KBM-7 (cell line): ENCODE measurements at regions not wholly inside any gene's neighbourhood (a gene's known extent, or its start where the extent isn't known, plus 50 kb on each side); places are given as distances from the start of the nearest gene placed in this dataset.

Experiments
- DNase-seq: peaks from one replicate; pipeline ENCODE4 v3.0.0-alpha.2; 2015
- in situ Hi-C: fragments of 300-500 bp; cut with MboI; formaldehyde crosslinking; loops from 2 replicates; pipeline ENCODE4 v1.14.3; 2020; ENCODE audit warnings: low sequenced_read_pairs, low pct_unique_long_range_greater_than_20kb, mixed read lengths

- in situ Hi-C loops, result no loop called here
- DNase-seq, result no peak
Measured at GRCh38 chr5:73395256-73395655, 53.3 kb downstream of the FOXD1 start.

GRCh38 chr5:73394610-73395009, 54.0 kb downstream of the FOXD1 start:
- in situ Hi-C loops, result no loop called here
- no peak for DNase-seq

GRCh38 chr5:73393611-73394489, 54.7 kb downstream of the FOXD1 start:
- in situ Hi-C loops, result no loop called here
- DNase-seq, result no peak

GRCh38 chr5:73392775-73393174, 55.8 kb downstream of the FOXD1 start:
- in situ Hi-C loops, result no loop called here

GRCh38 chr5:73391441-73391881, 57.1 kb downstream of the FOXD1 start:
- in situ Hi-C loops, result no loop called here
- no peak for DNase-seq

More at GRCh38 chr5:73392775-73393174, 55.8 kb downstream of the FOXD1 start:
- DNase-seq, result no peak

- DNase-seq, result no peak
- in situ Hi-C loops, result no loop called here
Measured at GRCh38 chr5:73390972-73391371, 57.6 kb downstream of the FOXD1 start.

- in situ Hi-C loops, result no loop called here
- DNase-seq, result no peak
Measured at GRCh38 chr5:73388740-73389139, 59.8 kb downstream of the FOXD1 start.

GRCh38 chr5:73388306-73388684, 60.3 kb downstream of the FOXD1 start:
- in situ Hi-C loops, result no loop called here
- DNase-seq, result no peak

GRCh38 chr5:73387601-73388305, 60.8 kb downstream of the FOXD1 start:
- DNase-seq, result peak; percentile 15
- in situ Hi-C loops, result no loop called here

- in situ Hi-C loops, result no loop called here
- no peak for DNase-seq
Measured at GRCh38 chr5:73387149-73387591, 61.4 kb downstream of the FOXD1 start.

- no peak for DNase-seq
- in situ Hi-C loops, result no loop called here
Measured at GRCh38 chr5:73384861-73385260, 63.7 kb downstream of the FOXD1 start.

- in situ Hi-C loops, result no loop called here
- no peak for DNase-seq
Measured at GRCh38 chr5:73382401-73382740, 66.2 kb downstream of the FOXD1 start.

GRCh38 chr5:73381590-73382400, 66.8 kb downstream of the FOXD1 start:
- no peak for DNase-seq
- in situ Hi-C loops, result no loop called here

GRCh38 chr5:73380710-73381589, 67.6 kb downstream of the FOXD1 start:
- in situ Hi-C loops, result no loop called here
- DNase-seq, result no peak

GRCh38 chr5:73380041-73380440, 68.5 kb downstream of the FOXD1 start:
- in situ Hi-C loops, result no loop called here
- DNase-seq, result no peak

- in situ Hi-C loops, result no loop called here
- no peak for DNase-seq
Measured at GRCh38 chr5:73379435-73379834, 69.1 kb downstream of the FOXD1 start.

GRCh38 chr5:73378765-73379164, 69.8 kb downstream of the FOXD1 start:
- DNase-seq, result no peak

GRCh38 chr5:73378070-73378469, 70.5 kb downstream of the FOXD1 start:
- DNase-seq, result no peak

More at GRCh38 chr5:73378765-73379164, 69.8 kb downstream of the FOXD1 start:
- in situ Hi-C loops, result no loop called here

More at GRCh38 chr5:73378070-73378469, 70.5 kb downstream of the FOXD1 start:
- in situ Hi-C loops, result no loop called here
